COLO829 (cell line): ENCODE measurements at regions not wholly inside any gene's neighbourhood (a gene's known extent, or its start where the extent isn't known, plus 50 kb on each side); places are given as distances from the start of the nearest gene placed in this dataset.
A peak's percentile ranks its signal among the peaks of the same experiment; 100 is the strongest.

ENCODE experiments used
- DNase-seq: peaks from one replicate; pipeline ENCODE4 v3.0.0; 2012; ENCODE audit warnings: low spot score

- DNase-seq: no peak
These were observed 470.5 kb upstream of the CITED2 start for GRCh38 chr6:139844907-139845306.

- no peak for DNase-seq
These were observed 467.4 kb upstream of the CITED2 start for GRCh38 chr6:139841794-139842215.

GRCh38 chr6:139839506-139840156, 465.2 kb upstream of the CITED2 start:
- no peak for DNase-seq

DNA sequence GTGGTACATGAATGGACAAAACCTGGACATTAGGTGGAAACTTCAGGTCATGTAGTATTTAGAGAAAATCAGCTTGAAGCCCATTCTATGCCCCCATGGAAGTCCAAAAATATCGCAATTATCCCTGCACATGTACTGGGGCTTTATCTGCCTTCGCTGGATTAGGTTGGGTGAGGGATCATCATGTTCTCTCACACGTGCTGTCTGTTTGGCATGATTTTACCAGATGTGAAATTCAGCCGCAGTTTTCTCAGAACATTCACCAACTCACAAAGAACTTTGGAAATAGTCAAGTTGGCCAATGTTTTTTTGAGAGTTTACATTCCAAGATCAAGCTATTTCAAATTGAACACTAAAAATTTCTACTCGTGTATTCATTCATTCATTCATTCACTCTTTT, 459.8 kb upstream of the CITED2 start:
- no peak for DNase-seq

DNA sequence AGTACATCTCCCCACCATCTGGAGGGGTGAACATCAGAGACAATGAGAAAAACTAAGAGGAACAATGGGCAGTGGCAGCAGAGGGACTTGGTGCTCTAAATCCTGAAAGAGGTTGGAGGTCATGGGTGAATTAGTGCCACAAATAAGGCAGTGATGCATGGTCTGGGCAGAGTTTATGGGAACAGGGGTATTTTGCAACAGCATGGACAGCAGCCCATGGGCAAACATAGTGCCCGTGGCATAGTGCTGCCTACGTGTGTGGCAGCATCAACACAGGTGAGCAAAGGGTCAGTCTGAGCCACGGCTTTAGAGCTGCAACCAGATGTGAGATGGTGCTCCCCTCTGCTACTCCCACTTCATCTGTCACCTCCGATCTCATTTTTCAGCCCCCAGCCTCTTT, 459.1 kb upstream of the CITED2 start:
- DNase-seq: no peak

GRCh38 chr6:139832493-139833305, 458.3 kb upstream of the CITED2 start:
- no peak for DNase-seq

DNA sequence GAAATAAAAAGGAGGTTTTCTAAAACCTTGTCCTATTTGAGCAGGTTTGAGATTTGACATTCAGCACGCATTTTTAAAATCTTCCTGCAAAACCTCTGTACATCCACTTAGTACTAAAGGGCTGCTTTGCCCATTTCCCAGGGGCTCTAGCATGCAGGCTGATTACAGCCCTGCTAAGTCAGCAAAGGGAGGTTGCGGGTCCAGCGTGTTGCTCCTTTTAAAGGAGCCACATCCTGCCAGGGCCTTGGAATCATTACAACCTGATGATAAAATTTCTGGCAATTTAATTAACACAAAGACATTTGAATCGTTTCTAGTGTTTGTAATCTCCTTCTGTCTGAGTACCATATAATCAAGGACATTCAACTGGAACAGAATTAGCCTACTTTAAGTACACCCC, 455.1 kb upstream of the CITED2 start:
- no peak for DNase-seq

DNA sequence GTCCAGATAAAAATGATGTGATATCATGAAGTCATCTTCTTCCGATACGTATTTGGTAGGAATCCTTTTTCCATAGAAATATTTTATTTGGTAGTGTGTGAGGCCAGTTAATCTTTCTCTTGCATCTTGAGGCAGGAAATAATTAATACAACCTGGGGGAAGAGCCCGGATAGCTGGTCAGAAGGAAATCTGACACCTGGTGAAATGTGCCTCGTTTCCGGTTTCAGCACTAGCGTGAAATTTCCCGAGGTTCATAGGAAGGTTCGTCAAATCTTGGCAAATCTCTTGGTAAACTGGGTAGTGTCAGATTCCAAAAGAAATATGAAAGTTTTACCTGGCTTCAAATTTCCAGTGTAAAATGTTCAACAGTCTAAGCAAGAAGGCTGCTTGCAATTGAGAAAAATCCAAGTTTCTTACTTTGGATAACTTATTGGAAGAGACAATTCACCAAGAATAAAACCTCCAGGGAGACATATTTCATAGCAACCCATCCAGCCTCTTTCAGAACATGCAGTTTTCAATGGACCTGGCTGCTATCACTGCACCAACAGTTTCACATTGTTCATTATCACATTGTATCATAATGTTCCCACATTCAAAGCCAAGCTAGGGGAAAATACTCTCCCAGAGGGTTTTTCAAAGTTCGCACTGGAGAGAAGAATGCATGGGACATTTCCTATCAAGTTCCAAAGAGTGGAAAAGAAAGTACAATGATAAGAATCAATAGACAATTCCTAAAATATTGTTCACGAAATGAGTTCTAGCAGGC, 454.5 kb upstream of the CITED2 start:
- DNase-seq: no peak

GRCh38 chr6:139825935-139826374, 451.5 kb upstream of the CITED2 start:
- no peak for DNase-seq

DNA sequence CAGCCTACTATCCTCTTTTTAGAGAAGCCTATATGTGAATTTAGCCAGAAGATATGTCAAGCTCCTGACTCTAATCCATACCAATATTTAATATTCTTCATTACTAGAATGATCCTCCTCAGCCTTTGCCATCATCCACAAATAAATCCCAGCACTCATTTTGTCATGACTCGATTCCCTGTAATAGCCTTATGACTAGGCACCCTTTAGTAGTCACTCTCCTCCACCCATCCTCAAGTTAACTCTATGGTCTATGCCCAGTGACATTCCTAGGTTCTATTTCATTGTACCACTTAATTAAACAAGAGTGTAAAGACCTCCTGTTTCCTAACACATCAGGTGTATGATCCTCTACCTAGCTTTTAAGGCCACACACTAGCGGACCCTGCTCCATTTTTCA, 450.4 kb upstream of the CITED2 start:
- DNase-seq: no peak

DNA sequence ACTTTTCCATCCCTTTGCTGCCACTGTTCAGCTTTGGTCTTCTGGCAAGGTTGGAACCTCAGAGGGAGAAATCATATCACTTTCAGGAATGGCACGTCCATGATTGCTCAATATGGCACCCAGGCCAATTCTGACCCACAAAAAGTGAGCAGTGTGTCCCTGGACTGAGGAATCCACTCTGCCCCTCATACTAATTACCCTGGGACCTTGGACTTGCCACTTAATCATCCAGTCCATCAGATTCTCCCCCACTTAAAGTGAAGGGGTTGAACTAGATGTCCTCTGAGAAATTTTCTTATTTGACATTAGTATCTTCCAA, 449.3 kb upstream of the CITED2 start:
- no peak for DNase-seq

GRCh38 chr6:139823099-139823807, 448.8 kb upstream of the CITED2 start:
- DNase-seq: no peak

DNA sequence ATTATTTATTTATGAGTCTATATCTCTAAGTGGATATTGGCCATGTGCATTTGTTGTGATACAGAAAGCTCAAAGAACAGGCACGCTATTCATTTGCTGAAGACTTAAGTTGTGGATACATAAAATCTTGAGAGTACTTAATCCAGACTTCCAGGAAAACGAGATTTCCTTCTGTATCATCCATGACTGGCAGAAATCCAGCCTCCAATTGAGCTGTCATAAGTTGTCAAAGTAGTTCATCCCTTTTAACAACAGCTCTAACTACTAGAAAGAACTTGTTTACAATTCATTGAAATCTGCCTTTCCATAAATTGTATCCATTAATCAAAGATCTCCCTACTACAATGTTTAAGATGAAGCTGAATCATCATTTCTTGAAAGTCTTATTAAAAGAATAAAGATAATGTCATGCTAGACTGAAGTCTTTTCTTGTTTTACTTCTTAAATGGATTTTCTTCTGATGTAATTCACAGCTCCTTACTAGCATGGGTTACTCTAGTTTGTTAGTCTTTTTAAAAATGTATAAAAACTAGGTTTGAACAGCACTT, 447.3 kb upstream of the CITED2 start:
- no peak for DNase-seq

- DNase-seq: peak; percentile 40
These were observed 445.8 kb upstream of the CITED2 start for GRCh38 chr6:139820210-139820609.

- no peak for DNase-seq
These were observed 445.3 kb upstream of the CITED2 start for GRCh38 chr6:139819776-139820175.

DNA sequence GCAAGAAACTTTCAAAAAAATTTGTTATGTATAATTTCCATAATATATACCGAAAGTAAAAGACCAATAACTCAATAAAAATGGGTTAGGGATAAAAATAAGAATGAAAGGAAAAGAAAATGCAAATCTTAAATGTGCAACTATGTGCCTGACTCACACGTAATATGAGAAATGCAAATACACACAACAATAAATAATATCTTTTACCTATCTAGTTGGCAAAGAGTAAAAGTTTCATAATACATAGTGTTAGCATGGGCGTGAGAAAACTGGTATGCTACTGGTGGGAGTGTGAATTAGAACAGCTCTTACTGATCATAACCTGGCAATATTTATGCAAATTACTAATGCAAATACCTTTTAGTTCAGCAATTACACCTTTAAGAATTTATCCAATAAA, 438.5 kb upstream of the CITED2 start:
- no peak for DNase-seq

- DNase-seq: no peak
These were observed 427.3 kb upstream of the CITED2 start for GRCh38 chr6:139801571-139802321.

DNA sequence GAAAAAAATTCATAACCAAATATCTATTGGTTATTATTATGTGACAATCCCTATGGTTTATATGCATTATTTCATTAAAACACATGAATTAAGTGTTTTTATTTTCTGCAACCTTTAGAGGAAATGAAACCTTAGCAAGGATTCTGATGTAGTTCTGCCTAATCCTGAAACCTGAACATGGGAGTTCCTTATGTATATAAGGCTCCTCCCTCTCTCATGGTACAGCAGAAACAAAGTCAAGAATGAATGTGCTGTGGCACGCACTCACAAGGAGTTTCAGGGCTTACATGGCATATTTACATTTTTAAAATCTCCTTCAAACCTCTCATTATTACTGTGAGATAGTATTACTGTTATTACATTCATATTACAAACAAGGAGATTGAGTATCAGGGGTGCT, 426.4 kb upstream of the CITED2 start:
- DNase-seq: no peak

DNA sequence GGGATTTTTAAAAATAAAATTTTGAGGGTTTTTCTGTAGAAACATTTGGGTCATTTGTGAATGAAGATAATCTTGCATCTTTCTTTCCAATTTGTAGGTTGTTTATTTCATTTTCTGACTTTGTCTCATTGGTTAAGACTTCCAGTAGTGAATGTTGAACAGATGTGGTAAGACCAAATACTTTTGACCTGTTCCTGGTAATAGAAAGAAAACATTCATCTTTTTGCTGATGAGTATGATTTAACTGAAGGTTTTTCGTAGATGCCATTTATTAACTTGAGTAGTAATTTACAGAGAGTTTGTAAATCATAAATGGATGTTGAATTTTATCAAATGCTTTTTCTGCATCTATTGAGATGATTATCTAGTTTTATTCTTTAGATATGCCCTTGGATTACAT, 416.1 kb upstream of the CITED2 start:
- no peak for DNase-seq

- DNase-seq: no peak
These were observed 409.8 kb upstream of the CITED2 start for GRCh38 chr6:139784222-139784769.
